ENCODE measurements at regions not wholly inside any gene's neighbourhood (a gene's known extent, or its start where the extent isn't known, plus 50 kb on each side); places are given as distances from the start of the nearest gene placed in this dataset.
"Not testable (repeated sequence)": the region's sequence is repeated elsewhere in the genome, so short reads cannot be mapped to it uniquely, and the experiment has no call there.

DNA sequence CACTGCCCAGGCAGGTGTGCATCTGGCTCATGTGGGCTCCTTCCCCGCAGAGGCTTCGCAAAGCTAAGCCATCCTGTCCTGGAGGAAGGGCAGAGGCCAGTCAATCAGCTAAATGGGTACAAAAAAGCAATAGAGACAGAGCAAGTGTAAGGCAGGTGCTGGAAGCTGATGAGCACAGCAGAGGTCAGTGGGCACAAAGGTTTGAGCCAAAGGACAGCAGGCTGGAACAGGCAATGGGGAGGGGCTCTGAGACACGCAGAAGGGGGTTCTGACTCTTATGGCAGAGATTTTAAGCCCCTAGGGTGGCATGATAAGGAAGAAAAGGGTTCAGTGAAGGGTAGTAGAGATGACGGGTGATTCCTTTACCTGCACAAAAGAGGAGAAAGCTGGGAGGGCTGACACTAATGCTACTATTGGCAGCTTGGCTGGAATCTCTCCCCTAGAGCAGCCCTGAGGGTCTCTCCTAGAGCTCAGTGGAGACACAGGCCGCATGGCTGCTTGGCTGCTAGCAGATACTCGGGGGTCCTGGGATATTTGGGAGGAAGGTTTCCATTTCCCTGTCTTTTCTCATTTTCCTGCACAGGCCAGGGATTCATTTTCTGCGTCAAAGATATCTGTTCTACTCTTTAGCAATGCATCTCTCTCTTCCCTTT lies 132.4 kb downstream of the MYCN start:
- no peak for FAIRE-seq
- DNase-seq (ENCODE audit: low spot score in 2 of 2), result no peak

DNA sequence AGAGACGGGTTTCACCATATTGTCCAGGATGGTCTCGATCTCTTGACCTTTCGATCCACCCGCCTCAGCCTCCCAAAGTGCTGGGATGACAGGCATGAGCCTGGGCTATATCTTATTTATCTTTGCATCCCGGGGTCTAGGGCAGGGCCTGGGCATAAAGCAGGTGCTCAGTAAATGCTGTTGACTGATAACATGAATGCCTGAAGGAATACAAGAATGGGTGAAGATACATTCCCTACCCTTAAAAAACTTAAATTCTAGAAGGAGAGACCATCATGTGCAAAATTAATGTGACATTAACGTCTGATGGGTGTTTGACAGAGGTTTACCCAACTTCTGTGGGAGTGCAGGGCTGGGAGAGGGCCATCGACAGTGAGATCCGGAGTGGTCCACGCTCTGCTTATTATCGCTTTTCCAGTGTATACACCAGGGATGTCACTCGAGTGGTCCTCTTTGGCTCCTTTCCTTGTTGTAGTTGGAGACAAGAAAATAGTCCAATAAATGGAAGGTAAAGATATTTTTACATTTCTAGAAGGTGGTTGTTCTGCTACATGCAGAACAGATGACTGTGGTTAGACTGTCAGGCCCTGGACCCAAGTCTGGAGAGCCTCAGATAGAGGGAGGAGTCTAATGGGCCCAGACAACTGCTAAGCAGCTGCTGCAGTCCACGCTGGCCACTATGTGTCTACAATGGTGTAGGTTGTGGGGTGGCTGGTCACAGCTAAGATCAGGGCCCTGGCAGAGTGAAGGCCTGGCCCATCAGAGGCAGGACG lies 131.7 kb downstream of the MYCN start:
- no peak for DNase-seq (ENCODE audit: low spot score in 2 of 2)
- no peak for FAIRE-seq

GRCh38 chr2:16071039-16071864 lies 130.9 kb downstream of the MYCN start:
- FAIRE-seq, result no peak
- DNase-seq (ENCODE audit: low spot score in 2 of 2), result no peak

GRCh38 chr2:16070648-16070971 lies 130.3 kb downstream of the MYCN start:
- FAIRE-seq (no peak), DNase-seq (ENCODE audit: low spot score in 2 of 2) (no peak)

DNA sequence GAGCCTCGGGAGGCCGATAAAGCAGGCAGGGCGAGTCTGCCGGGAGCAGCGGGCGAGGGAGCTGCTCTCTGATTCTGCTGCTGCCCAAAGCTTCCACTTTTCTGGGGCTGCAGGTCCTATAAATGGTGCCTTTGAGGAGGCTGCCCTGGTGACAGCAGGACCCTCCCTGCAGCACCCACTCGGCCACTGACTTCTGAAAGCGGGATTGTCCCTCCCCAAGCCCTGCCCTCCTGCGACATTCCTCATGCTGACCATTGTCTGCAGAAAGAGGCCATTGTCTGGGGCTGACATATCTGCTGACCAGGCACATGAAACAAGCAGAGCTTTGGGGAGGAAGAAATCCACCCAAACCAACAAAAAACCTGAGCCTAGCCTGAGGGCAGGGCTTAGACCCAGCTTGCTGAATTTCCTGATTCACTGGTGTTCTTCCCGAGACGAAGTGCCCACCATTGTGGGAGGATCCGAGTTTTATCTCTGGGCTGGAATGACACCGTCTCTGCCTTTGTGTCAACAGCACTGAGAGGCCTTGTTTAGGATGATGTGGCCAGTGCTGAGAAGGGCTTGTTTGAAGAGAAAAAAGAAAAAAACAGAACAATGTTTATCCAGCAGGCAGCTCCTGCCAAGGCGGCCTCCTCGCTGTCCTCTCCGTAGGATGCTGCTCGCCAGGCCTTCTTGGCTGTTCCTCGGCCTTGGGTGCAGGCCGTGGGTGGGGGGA lies 129.7 kb downstream of the MYCN start:
- no peak for FAIRE-seq
- DNase-seq (ENCODE audit: low spot score in 2 of 2), result peak; percentile 50 to 58

GRCh38 chr2:16069663-16069932 lies 129.2 kb downstream of the MYCN start:
- FAIRE-seq, result no peak
- DNase-seq (ENCODE audit: low spot score in 2 of 2), result peak in 1 of 2 donors; percentile 30

GRCh38 chr2:16068552-16068940 lies 128.2 kb downstream of the MYCN start:
- DNase-seq (ENCODE audit: low spot score in 2 of 2), result no peak
- no peak for FAIRE-seq

DNA sequence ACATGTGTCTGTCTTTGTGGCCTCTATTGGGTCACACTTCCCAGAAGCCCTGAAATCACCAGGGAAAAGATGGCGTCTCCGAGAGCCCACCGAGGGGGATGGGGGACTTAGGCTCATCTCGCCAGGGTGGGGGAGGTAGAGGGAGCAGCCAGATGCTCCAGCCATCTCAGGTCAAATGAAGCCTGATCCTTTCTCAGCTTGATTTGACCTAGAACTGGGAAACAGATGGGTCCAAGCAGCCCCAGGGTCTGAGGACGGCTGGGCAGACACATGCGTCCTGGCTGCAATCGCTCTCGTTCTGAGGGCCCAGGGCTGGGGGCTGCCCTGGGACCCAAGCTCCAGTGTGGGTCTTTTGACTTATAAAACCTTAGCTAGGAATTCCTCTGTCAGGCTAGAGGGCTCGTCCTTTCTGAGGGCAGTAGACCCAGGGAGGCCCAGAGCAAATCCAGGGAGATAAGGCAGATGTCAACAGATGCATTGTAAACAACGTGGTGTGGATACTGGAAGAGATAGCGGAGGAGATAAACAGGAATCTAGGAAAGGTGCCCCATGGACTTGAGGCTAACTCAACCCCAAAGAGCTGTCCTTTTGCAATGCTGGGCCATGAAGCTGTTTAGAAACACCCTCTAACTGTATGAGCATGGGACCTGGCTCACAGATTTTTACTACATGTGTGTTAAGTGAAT lies 127.7 kb downstream of the MYCN start:
- no peak for FAIRE-seq
- DNase-seq (ENCODE audit: low spot score in 2 of 2), result no peak

GRCh38 chr2:16067444-16067843 lies 127.1 kb downstream of the MYCN start:
- FAIRE-seq (no peak), DNase-seq (ENCODE audit: low spot score in 2 of 2) (no peak)

GRCh38 chr2:16067037-16067406 lies 126.7 kb downstream of the MYCN start:
- FAIRE-seq, result no peak

GRCh38 chr2:16066261-16067036 lies 126.1 kb downstream of the MYCN start:
- FAIRE-seq (no peak), DNase-seq (ENCODE audit: low spot score in 2 of 2) (no peak)

More at GRCh38 chr2:16067037-16067406, 126.7 kb downstream of the MYCN start:
- no peak for DNase-seq (ENCODE audit: low spot score in 2 of 2)

GRCh38 chr2:16065272-16066069 lies 125.1 kb downstream of the MYCN start:
- not testable (repeated sequence) for DNase-seq (ENCODE audit: low spot score in 2 of 2); FAIRE-seq

- FAIRE-seq (no peak), DNase-seq (ENCODE audit: low spot score in 2 of 2) (no peak)
Measured at GRCh38 chr2:16064745-16065144, 124.4 kb downstream of the MYCN start.

DNA sequence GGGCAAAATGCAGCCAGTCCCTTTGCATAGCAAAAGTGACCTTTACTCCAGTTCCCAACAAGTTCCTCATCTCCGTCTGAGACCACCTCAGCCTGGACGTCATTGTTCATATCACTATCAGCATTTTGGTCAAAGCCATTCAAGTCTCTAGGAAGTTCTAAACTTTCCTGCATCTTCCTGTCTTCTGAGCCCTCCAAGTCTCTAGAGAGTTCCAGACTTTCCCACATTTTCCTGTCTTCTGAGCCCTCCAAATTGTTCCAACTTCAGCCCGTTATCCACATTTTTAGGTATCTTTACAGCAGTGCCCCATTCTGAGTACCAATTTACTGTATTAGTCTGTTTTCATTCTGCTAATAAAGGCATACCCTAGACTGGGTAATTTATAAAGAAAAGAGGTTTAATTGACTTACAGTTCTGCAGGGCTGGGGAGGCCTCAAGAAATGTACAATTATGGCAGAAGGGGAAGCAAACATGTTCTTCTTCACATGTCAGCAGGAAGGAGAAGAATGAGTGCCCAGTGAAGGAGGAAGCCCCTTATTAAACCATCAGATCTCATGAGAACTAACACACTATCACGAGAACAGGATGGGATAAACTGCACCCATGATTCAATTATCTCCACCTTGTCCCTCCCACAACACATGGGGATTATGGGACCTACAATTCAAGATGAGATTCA lies 123.7 kb downstream of the MYCN start:
- FAIRE-seq, result no peak

DNA sequence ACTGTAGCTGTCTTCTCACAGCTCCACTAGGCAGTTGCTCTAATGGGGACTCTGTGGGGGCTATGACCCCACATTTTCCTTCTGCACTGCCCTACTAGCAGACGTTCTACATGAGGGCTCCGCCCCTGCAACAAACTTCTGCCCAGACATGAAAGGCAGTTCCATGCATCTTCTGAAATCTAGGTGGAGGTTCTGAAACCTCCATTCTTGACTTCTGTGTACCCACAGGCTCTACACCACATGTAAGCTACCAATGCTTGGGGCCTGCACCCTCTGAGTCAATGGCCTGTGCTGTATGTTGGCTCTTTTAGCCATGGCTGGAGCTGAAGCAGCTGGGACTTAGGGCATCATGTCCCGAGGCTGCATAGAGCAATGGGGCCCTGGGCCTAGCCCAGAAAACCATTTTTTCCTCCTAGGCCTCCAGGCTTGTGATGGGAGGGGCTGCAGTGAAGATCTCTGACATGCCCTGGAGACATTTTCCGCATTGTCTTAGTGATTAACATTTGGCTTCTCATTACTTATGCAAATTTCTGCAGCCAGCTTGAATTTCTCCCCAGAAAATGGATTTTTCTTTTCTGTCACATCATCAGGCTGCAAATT lies 123.0 kb downstream of the MYCN start:
- FAIRE-seq, result no peak
- no peak for DNase-seq (ENCODE audit: low spot score in 2 of 2)

More for the DNA sequence above, 123.7 kb downstream of the MYCN start:
- no peak for DNase-seq (ENCODE audit: low spot score in 2 of 2)

GRCh38 chr2:16062471-16063250 lies 122.3 kb downstream of the MYCN start:
- no peak for DNase-seq (ENCODE audit: low spot score in 2 of 2)
- no peak for FAIRE-seq
